ENCODE measurements at regions not wholly inside any gene's neighbourhood (a gene's known extent, or its start where the extent isn't known, plus 50 kb on each side); places are given as distances from the start of the nearest gene placed in this dataset.
"Not testable (repeated sequence)": the region's sequence is repeated elsewhere in the genome, so short reads cannot be mapped to it uniquely, and the experiment has no call there.

DNA sequence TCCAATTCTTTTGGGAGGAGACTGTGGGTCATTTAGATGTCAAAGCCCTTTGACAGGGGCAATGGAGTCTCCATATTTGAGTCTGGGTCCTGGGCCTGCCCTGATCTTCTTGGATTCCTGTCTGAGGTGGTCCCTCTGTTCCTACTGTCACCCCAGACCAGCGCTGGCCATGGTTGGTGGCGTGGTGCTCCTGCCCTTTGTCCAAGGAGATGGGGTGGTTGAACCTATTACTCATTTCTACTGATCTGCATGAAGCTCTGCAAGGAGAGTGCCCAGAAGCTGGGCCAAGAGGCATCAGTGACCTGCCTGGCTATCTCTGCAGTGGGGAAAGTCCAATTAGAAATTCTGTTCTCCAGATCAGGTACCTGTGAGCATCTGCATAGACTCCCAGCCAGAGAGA is 355.6 kb upstream of the NUPR2 start:
- TF ChIP-seq, protein P1, sequence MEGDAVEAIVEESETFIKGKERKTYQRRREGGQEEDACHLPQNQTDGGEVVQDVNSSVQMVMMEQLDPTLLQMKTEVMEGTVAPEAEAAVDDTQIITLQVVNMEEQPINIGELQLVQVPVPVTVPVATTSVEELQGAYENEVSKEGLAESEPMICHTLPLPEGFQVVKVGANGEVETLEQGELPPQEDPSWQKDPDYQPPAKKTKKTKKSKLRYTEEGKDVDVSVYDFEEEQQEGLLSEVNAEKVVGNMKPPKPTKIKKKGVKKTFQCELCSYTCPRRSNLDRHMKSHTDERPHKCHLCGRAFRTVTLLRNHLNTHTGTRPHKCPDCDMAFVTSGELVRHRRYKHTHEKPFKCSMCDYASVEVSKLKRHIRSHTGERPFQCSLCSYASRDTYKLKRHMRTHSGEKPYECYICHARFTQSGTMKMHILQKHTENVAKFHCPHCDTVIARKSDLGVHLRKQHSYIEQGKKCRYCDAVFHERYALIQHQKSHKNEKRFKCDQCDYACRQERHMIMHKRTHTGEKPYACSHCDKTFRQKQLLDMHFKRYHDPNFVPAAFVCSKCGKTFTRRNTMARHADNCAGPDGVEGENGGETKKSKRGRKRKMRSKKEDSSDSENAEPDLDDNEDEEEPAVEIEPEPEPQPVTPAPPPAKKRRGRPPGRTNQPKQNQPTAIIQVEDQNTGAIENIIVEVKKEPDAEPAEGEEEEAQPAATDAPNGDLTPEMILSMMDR (conservative IDR thresholded peaks at IDR 0.05; ENCODE audit: low read depth, low read length), result no peak
- H3K4me3 ChIP-seq (ENCODE audit: low read depth, low read length), result no peak overlapping the region
- no peak for DNase-seq (ENCODE audit: low read depth)

DNA sequence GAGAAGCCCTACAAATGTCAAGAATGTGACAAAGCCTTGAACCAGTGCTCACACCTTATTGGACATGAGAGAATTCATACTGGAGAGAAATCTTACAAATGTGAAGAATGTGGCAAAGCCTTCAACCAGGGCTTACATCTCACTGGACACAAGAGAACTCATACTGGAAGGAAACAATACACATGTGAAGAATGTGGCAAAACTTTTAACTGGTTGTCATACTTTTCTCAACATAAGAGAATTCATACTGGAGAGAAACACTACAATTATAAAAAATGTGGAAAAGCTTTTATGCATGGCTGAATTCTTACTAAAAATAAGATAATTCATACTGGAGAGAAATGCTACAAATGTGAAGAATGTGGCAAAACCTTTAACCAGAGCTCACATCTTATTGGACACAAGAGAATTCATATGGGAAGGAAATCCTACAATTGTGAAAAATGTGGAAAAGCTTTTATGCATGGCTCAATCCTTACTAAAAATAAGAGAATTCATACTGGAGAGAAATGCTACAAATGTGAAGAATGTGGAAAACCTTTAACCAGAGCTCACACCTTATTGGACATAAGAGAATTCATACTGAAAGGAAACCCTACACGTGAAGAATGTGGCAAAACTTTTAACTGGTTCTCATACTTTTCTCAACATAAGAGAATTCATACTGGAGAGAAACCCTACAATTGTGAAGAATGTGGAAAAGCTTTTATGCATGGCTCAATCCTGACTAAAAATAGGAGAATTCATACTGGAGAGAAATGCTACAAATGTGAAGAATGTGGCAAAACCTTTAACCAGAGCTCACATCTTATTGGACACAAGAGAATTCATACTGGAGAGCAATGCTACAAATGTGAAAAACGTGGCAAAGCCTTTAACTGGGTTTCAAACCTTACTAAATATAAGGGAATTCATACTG is 350.6 kb upstream of the NUPR2 start:
- not testable (repeated sequence) for H3K4me3 ChIP-seq (ENCODE audit: low read depth, low read length); DNase-seq (ENCODE audit: low read depth)

DNA sequence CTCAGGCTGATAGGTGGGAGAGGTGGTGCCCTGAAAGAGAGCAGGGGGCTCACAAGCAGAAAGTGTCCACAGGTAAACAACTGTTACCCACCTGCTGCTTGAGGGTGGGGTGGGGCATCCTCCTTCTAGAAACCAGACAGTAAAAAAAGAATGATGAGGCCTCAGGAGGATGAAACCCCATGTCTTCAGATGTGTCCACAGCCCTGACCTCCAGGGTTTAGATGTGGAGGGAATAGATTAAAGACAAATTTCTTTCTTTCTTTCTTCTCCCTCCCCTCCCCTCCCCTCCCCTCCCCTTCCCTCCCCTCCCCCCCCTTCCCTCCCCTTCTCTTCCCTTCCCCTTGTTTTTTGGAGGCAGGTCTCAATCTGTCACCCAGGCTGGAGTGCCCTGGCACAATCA is 333.5 kb upstream of the NUPR2 start:
- TF ChIP-seq, protein P1 (conservative IDR thresholded peaks at IDR 0.05; ENCODE audit: low read depth, low read length), result no peak
- DNase-seq (ENCODE audit: low read depth), result no peak

DNA sequence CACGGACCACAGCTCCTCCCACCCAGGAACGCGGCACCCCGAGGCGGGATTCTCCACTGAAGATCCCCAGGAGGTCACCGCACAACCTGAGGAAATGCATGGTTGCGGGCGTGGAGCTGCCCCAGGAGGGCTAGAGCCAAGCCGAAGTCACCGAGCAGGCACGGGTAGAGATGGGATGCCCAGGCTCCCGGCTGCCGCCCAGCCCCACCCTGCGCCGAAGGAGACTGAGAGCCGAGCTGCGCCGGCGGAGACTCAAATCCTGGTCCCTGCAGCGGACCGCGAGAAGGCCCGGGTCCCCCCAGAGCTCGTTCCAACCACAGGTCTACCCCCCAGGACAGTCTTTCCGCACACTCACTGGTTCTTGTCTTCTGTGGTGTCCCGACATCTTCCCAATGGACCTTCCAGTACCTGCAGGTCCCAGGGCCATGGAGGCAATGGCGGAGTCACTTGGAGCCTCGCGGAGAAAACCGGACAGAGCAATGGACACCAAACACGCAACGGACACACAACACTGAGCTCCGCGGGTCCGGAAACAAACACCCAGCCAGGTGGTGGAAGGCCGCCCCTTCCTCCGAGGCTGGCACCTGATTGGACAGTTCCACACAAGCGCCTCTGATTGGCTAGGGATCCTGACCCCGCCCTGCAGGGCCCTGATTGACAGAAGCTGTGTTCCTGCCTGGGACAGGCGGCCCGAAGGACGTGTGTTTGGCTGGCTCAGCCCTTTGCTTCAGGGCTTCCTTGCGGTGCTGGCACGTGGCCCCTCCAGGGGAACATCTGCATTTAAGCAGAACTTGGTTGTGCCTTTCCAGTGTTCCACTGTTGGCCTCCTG is 331.9 kb upstream of the NUPR2 start:
- DNase-seq (ENCODE audit: low read depth), result no peak
- H3K4me3 ChIP-seq (ENCODE audit: low read depth, low read length), result no peak overlapping the region
- TF ChIP-seq, protein P1 (conservative IDR thresholded peaks at IDR 0.05; ENCODE audit: low read depth, low read length), result no peak

More for the DNA sequence above, 333.5 kb upstream of the NUPR2 start:
- H3K4me3 ChIP-seq (ENCODE audit: low read depth, low read length), result no peak overlapping the region

DNA sequence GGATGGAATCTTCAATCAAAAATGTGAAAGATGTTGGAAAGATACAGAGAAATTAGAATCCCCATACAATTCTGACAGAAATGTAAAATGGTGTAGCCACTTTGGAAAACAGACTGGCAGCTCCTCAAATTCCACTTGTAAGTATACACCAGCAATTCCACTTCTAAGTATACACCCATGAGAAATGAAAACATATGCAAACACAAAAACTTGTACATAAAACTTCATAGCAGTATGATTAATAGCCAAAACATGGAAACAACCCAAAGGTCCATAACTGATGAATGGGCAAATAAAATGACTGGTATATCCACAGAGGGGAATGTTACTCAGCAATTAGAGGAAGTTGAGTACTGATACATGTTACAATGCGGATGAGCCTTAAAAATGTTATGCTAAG is 304.3 kb upstream of the NUPR2 start:
- DNase-seq (ENCODE audit: low read depth); H3K4me3 ChIP-seq (ENCODE audit: low read depth, low read length): not testable (repeated sequence)

DNA sequence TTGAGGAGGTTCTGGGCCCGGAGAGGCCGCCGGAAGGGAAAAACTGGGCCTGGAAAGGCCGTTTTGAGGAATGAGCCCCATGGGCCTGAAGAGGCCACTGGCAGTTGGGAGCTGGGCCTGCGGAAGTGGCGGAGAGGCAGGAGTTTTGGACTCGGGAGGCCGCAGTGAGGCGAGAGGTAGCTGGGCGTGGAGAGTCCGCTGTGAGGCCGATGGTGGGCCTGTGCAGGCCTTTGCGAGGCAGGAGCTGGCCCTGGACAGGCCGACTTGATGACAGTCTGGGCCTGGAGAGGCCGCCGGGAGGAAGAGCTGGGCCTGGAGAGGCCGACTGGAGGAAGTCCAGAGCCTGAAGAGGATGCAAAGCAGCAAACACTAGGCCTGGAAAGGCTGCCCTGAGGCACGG is 259.0 kb upstream of the NUPR2 start:
- H3K4me3 ChIP-seq (ENCODE audit: low read depth, low read length), result no peak overlapping the region
- TF ChIP-seq, protein P1 (conservative IDR thresholded peaks at IDR 0.05; ENCODE audit: low read depth, low read length), result no peak
- DNase-seq (ENCODE audit: low read depth), result no peak

DNA sequence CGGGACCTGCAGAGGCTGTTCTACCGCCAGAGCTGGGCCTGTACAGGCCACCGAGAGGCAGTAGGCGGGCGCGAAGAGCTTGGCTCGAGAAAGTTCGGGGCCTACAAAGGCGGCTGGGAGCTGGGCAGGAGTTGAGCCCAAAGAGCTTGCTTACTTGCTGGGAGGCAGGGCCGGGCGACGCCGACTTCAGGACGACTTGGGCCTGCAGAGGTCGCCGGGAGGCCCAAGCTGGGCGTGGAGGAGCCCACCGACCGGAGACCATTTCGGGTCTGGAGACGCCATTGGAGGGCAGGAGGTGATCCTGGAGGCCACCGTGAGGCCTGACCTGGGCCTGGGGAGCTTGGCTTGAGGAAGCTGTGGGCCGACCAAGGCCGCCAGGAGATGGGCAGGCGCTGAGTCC is 258.4 kb upstream of the NUPR2 start:
- not testable (repeated sequence) for H3K4me3 ChIP-seq (ENCODE audit: low read depth, low read length); DNase-seq (ENCODE audit: low read depth)

DNA sequence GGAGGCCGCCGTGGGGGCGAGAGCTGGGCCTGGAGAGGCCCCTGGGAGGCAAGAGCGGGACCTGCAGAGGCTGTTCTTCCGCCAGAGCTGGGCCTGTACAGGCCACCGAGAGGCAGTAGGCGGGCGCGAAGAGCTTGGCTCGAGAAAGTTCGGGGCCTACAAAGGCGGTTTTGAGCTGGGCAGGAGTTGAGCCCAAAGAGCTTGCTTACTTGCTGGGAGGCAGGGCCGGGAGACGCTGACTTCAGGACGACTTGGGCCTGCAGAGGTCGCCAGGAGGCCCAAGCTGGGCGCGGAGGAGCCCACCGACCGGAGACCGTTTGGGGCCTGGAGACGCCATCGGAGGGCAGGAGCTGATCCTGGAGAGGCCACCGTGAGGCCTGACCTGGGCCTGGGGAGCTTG is 257.1 kb upstream of the NUPR2 start:
- not testable (repeated sequence) for H3K4me3 ChIP-seq (ENCODE audit: low read depth, low read length); DNase-seq (ENCODE audit: low read depth)

DNA sequence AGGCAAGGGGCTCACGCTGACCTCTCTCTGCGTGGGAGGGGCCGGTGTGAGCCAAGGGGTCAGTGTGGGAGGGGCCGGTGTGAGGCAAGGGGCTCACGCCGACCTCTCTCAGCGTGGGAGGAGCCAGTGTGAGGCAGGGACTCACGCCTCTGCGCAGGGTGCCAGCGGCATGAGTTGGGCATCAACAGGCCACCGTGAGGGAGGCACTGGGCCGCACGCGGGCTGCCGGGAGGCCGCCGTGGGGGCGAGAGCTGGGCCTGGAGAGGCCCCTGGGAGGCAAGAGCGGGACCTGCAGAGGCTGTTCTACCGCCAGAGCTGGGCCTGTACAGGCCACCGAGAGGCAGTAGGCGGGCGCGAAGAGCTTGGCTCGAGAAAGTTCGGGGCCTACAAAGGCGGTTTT is 255.6 kb upstream of the NUPR2 start:
- not testable (repeated sequence) for H3K4me3 ChIP-seq (ENCODE audit: low read depth, low read length); DNase-seq (ENCODE audit: low read depth)

DNA sequence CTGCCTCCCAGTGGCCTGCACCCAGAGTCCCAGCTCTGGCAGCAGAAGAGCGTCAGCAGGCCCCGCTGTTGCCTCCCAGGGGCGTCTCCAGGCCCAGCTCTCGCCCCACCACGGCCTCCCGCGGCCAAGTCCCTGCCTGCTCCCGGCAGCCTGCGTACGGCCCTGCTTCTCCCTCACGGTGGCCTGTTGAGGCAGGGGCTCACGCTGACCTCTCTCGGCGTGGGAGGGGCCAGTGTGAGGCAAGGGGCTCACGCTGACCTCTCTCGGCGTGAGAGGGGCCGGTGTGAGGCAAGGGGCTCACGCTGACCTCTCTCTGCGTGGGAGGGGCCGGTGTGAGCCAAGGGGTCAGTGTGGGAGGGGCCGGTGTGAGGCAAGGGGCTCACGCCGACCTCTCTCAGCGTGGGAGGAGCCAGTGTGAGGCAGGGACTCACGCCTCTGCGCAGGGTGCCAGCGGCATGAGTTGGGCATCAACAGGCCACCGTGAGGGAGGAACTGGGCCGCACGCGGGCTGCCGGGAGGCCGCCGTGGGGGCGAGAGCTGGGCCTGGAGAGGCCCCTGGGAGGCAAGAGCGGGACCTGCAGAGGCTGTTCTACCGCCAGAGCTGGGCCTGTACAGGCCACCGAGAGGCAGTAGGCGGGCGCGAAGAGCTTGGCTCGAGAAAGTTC is 254.1 kb upstream of the NUPR2 start:
- H3K4me3 ChIP-seq (ENCODE audit: low read depth, low read length); DNase-seq (ENCODE audit: low read depth): not testable (repeated sequence)

DNA sequence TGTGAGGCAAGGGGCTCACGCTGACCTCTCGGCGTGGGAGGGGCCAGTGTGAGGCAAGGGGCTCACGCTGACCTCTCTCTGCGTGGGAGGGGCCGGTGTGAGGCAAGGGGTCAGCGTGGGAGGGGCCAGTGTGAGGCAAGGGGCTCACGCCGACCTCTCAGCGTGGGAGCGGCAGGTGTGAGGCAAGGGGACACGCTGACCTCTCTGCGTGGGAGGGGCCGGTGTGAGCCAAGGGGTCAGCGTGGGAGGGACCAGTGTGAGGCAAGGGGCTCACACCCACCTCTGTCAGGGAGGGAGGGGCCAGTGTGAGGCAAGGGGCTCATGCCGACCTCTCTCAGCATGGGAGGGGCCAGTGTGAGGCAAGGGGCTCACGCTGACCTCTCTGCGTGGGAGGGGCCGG is 251.7 kb upstream of the NUPR2 start:
- not testable (repeated sequence) for DNase-seq (ENCODE audit: low read depth); H3K4me3 ChIP-seq (ENCODE audit: low read depth, low read length)

DNA sequence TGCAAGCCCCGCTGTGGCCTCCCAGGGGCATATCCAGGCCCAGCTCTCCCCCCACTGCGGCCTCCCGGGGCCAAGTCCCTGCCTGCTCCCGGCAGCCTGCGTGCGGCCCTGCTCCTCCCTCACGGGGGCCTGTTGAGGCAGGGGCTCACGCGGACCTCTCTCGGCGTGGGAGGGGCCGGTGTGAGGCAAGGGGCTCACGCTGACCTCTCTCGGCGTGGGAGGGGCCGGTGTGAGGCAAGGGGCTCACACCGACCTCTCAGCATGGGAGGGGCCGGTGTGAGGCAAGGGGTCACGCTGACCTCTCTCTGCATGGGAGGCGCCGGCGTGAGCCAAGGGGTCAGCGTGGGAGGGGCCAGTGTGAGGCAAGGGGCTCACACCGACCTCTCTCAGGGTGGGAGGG is 251.2 kb upstream of the NUPR2 start:
- H3K4me3 ChIP-seq (ENCODE audit: low read depth, low read length); DNase-seq (ENCODE audit: low read depth): not testable (repeated sequence)

DNA sequence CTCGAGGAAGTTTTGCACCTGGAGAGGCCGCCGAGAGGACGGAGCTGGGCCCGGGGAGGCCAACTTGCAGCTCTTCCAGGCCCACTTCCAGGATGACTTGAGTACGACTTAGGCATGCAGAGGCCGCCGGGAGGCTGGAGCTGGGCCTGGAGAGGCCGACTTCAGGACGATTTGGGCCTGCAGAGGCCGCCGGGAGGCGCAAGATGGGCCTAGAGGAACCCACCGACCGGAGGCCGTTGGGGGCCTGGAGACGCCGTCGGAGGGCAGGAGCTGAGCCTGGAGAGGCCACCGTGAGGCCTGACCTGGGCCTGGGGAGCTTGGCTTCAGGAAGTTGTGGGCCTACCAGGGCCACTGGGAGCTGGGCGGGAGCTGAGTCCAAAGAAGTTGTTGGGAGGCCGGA is 250.5 kb upstream of the NUPR2 start:
- not testable (repeated sequence) for DNase-seq (ENCODE audit: low read depth); H3K4me3 ChIP-seq (ENCODE audit: low read depth, low read length)
